ENCODE measurements at regions not wholly inside any gene's neighbourhood (a gene's known extent, or its start where the extent isn't known, plus 50 kb on each side); places are given as distances from the start of the nearest gene placed in this dataset.

GRCh38 chr12:76219806-76220205 is 128.4 kb downstream of the BBS10 start:
- Histone ChIP-seq H3K27me3 (ENCODE audit: control insufficient read depth in 1 of 2, insufficient read depth in 2 of 2, low read length in 1 of 2) (no peaks in the 10 kb centered on the region), H3K27ac (ENCODE audit: low read depth in 1 of 2, low read length in 2 of 2) (no peak overlapping the region), H3K36me3 (ENCODE audit: control insufficient read depth in 1 of 2, insufficient read depth in 2 of 2, low read length in 1 of 2) (no peaks in the 10 kb centered on the region), H3K9me3 (ENCODE audit: control insufficient read depth, low read length) (peaks cover 1% of the 10 kb centered on the region), H3K4me1 (ENCODE audit: control insufficient read depth in 1 of 2, insufficient read depth in 2 of 2, low read length in 2 of 2) (no peaks in the 10 kb centered on the region), H3K4me3 (ENCODE audit: low read length in 2 of 2) (no peak overlapping the region)
- ATAC-seq (ENCODE audit: low FRiP score) (no peak), DNase-seq (no peak)
- WGBS, 2 donors, result 62 to 69% methylated on average over 1 of the region's 1 CpG
- intact Hi-C loops (cut with DNase I), result no loop called here

GRCh38 chr12:76216585-76217472 is 131.4 kb downstream of the BBS10 start:
- DNase-seq (no peak), ATAC-seq (ENCODE audit: low FRiP score) (no peak)
- 20 to 23% methylated on average over 8 of the region's 8 CpGs for whole genome bisulfite sequencing, 2 donors
- H3K27ac ChIP-seq (ENCODE audit: low read depth in 1 of 2, low read length in 2 of 2), result no peak overlapping the region
- peaks cover 1% of the 10 kb centered on the region for H3K9me3 ChIP-seq (ENCODE audit: control insufficient read depth, low read length)
- H3K36me3 ChIP-seq (ENCODE audit: control insufficient read depth in 1 of 2, insufficient read depth in 2 of 2, low read length in 1 of 2), result no peaks in the 10 kb centered on the region
- H3K4me3 ChIP-seq (ENCODE audit: low read length in 2 of 2), result no peak overlapping the region
- H3K27me3 ChIP-seq (ENCODE audit: control insufficient read depth in 1 of 2, insufficient read depth in 2 of 2, low read length in 1 of 2), result no peaks in the 10 kb centered on the region
- intact Hi-C loops (cut with DNase I), result no loop called here
- no peaks in the 10 kb centered on the region for H3K4me1 ChIP-seq (ENCODE audit: control insufficient read depth in 1 of 2, insufficient read depth in 2 of 2, low read length in 2 of 2)

GRCh38 chr12:76208129-76208528 is 123.6 kb upstream of the NAP1L1 start:
- DNase-seq (no peak), ATAC-seq (ENCODE audit: low FRiP score) (no peak)
- no peak overlapping the region for H3K27ac ChIP-seq (ENCODE audit: low read depth in 1 of 2, low read length in 2 of 2)
- H3K36me3 ChIP-seq (ENCODE audit: control insufficient read depth in 1 of 2, insufficient read depth in 2 of 2, low read length in 1 of 2), result no peaks in the 10 kb centered on the region
- H3K9me3 ChIP-seq (ENCODE audit: control insufficient read depth, low read length), result no peaks in the 10 kb centered on the region
- intact Hi-C loops (cut with DNase I), result no loop called here
- H3K4me3 ChIP-seq (ENCODE audit: low read length in 2 of 2), result no peak overlapping the region
- H3K4me1 ChIP-seq (ENCODE audit: control insufficient read depth in 1 of 2, insufficient read depth in 2 of 2, low read length in 2 of 2), result no peaks in the 10 kb centered on the region
- H3K27me3 ChIP-seq (ENCODE audit: control insufficient read depth in 1 of 2, insufficient read depth in 2 of 2, low read length in 1 of 2), result no peaks in the 10 kb centered on the region

GRCh38 chr12:76206677-76207072 is 122.2 kb upstream of the NAP1L1 start:
- intact Hi-C loops (cut with DNase I), result no loop called here
- DNase-seq, result no peak

GRCh38 chr12:76206039-76206676 is 121.7 kb upstream of the NAP1L1 start:
- Histone ChIP-seq H3K36me3 (ENCODE audit: control insufficient read depth in 1 of 2, insufficient read depth in 2 of 2, low read length in 1 of 2) (no peaks in the 10 kb centered on the region), H3K9me3 (ENCODE audit: control insufficient read depth, low read length) (peaks cover 3% of the 10 kb centered on the region), H3K4me3 (ENCODE audit: low read length in 2 of 2) (no peak overlapping the region), H3K27me3 (ENCODE audit: control insufficient read depth in 1 of 2, insufficient read depth in 2 of 2, low read length in 1 of 2) (no peaks in the 10 kb centered on the region), H3K27ac (ENCODE audit: low read depth in 1 of 2, low read length in 2 of 2) (no peak overlapping the region), H3K4me1 (ENCODE audit: control insufficient read depth in 1 of 2, insufficient read depth in 2 of 2, low read length in 2 of 2) (no peaks in the 10 kb centered on the region)
- ATAC-seq (ENCODE audit: low FRiP score), result no peak
- WGBS, 2 donors, result 4 to 9% methylated on average over 1 of the region's 1 CpG
- intact Hi-C loops (cut with DNase I), result no loop called here
- no peak for DNase-seq

More at GRCh38 chr12:76206677-76207072, 122.2 kb upstream of the NAP1L1 start:
- Histone ChIP-seq H3K4me3 (ENCODE audit: low read length in 2 of 2) (no peak overlapping the region), H3K27ac (ENCODE audit: low read depth in 1 of 2, low read length in 2 of 2) (no peak overlapping the region), H3K36me3 (ENCODE audit: control insufficient read depth in 1 of 2, insufficient read depth in 2 of 2, low read length in 1 of 2) (no peaks in the 10 kb centered on the region), H3K27me3 (ENCODE audit: control insufficient read depth in 1 of 2, insufficient read depth in 2 of 2, low read length in 1 of 2) (no peaks in the 10 kb centered on the region), H3K9me3 (ENCODE audit: control insufficient read depth, low read length) (peaks cover 2% of the 10 kb centered on the region), H3K4me1 (ENCODE audit: control insufficient read depth in 1 of 2, insufficient read depth in 2 of 2, low read length in 2 of 2) (no peaks in the 10 kb centered on the region)
- WGBS, 2 donors, result 86 to 87% methylated on average over 5 of the region's 5 CpGs
- ATAC-seq (ENCODE audit: low FRiP score), result no peak

DNA sequence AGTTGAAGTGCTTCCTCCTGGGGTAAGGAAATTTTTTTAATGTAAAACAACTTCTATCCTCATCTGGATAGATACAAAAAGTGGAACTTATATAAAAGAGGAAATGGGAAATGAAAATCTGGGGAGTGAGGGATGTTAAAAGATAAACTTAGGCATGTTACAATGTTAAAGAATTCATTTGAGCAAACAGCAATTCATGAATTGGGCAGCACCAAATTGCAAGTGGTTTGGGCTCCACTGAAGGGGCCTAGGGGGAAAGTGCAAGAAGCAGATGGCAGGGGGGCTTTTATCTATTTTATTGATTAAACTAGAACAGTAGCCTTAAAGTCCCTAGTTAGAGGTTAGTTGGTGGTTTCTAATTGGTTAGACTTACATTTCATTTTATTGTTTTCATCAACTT is 118.1 kb upstream of the NAP1L1 start:
- H3K4me3 ChIP-seq (ENCODE audit: low read length in 2 of 2), result no peak overlapping the region
- no peaks in the 10 kb centered on the region for H3K27me3 ChIP-seq (ENCODE audit: control insufficient read depth in 1 of 2, insufficient read depth in 2 of 2, low read length in 1 of 2)
- ATAC-seq (ENCODE audit: low FRiP score), result no peak
- DNase-seq, result no peak
- H3K27ac ChIP-seq (ENCODE audit: low read depth in 1 of 2, low read length in 2 of 2), result no peak overlapping the region
- H3K9me3 ChIP-seq (ENCODE audit: control insufficient read depth, low read length), result peaks cover 7% of the 10 kb centered on the region
- no peaks in the 10 kb centered on the region for H3K4me1 ChIP-seq (ENCODE audit: control insufficient read depth in 1 of 2, insufficient read depth in 2 of 2, low read length in 2 of 2)
- no peaks in the 10 kb centered on the region for H3K36me3 ChIP-seq (ENCODE audit: control insufficient read depth in 1 of 2, insufficient read depth in 2 of 2, low read length in 1 of 2)
- intact Hi-C loops (cut with DNase I), result no loop called here

GRCh38 chr12:76201758-76202157 is 117.3 kb upstream of the NAP1L1 start:
- Histone ChIP-seq H3K9me3 (ENCODE audit: control insufficient read depth, low read length) (peaks cover 7% of the 10 kb centered on the region), H3K4me3 (ENCODE audit: low read length in 2 of 2) (no peak overlapping the region), H3K36me3 (ENCODE audit: control insufficient read depth in 1 of 2, insufficient read depth in 2 of 2, low read length in 1 of 2) (no peaks in the 10 kb centered on the region), H3K4me1 (ENCODE audit: control insufficient read depth in 1 of 2, insufficient read depth in 2 of 2, low read length in 2 of 2) (peaks cover 0 to 2% of the 10 kb centered on the region in 2 donors), H3K27ac (ENCODE audit: low read depth in 1 of 2, low read length in 2 of 2) (no peak overlapping the region), H3K27me3 (ENCODE audit: control insufficient read depth in 1 of 2, insufficient read depth in 2 of 2, low read length in 1 of 2) (no peaks in the 10 kb centered on the region)
- intact Hi-C loops (cut with DNase I), result no loop called here
- DNase-seq (no peak), ATAC-seq (ENCODE audit: low FRiP score) (no peak)

GRCh38 chr12:76201316-76201715 is 116.8 kb upstream of the NAP1L1 start:
- DNase-seq (no peak), ATAC-seq (ENCODE audit: low FRiP score) (no peak)
- 38 to 40% methylated on average over 2 of the region's 2 CpGs for WGBS, 2 donors
- intact Hi-C loops (cut with DNase I), result no loop called here
- Histone ChIP-seq H3K4me1 (ENCODE audit: control insufficient read depth in 1 of 2, insufficient read depth in 2 of 2, low read length in 2 of 2) (peaks cover 0 to 2% of the 10 kb centered on the region in 2 donors), H3K27me3 (ENCODE audit: control insufficient read depth in 1 of 2, insufficient read depth in 2 of 2, low read length in 1 of 2) (no peaks in the 10 kb centered on the region), H3K9me3 (ENCODE audit: control insufficient read depth, low read length) (peaks cover 7% of the 10 kb centered on the region), H3K4me3 (ENCODE audit: low read length in 2 of 2) (no peak overlapping the region), H3K27ac (ENCODE audit: low read depth in 1 of 2, low read length in 2 of 2) (no peak overlapping the region), H3K36me3 (ENCODE audit: control insufficient read depth in 1 of 2, insufficient read depth in 2 of 2, low read length in 1 of 2) (no peaks in the 10 kb centered on the region)

DNA sequence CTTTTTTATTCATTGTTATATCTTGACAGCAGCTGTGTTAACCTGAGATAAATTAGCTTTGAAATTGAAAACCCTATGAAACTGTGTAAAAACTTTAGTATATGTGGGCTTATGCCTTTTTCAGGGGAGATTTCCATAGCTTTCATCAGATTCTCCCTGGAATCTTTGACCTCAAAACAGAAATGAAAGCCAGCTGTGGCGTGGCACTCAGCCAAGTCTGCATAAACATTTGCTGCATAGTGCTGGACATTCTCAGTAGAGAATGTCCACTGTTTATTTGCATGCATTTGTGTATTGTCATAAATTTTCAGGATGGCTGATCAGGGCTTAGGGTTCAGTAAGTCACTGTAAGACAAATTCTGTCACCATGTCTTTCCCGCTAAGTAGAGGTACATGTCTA is 115.3 kb upstream of the NAP1L1 start:
- Histone ChIP-seq H3K4me3 (ENCODE audit: low read length in 2 of 2) (no peak overlapping the region), H3K27ac (ENCODE audit: low read depth in 1 of 2, low read length in 2 of 2) (no peak overlapping the region), H3K36me3 (ENCODE audit: control insufficient read depth in 1 of 2, insufficient read depth in 2 of 2, low read length in 1 of 2) (no peaks in the 10 kb centered on the region), H3K9me3 (ENCODE audit: control insufficient read depth, low read length) (peaks cover 7% of the 10 kb centered on the region), H3K27me3 (ENCODE audit: control insufficient read depth in 1 of 2, insufficient read depth in 2 of 2, low read length in 1 of 2) (no peaks in the 10 kb centered on the region), H3K4me1 (ENCODE audit: control insufficient read depth in 1 of 2, insufficient read depth in 2 of 2, low read length in 2 of 2) (peaks cover 0 to 2% of the 10 kb centered on the region in 2 donors)
- ATAC-seq (ENCODE audit: low FRiP score) (no peak), DNase-seq (no peak)
- 47 to 52% methylated on average over 2 of the region's 2 CpGs for WGBS, 2 donors
- intact Hi-C loops (cut with DNase I), result no loop called here

Data from aorta (tissue), 5 donors.